Neural progenitor cell (in vitro differentiated cells): ENCODE measurements at regions not wholly inside any gene's neighbourhood (a gene's known extent, or its start where the extent isn't known, plus 50 kb on each side); places are given as distances from the start of the nearest gene placed in this dataset.

Experiments
- DNase-seq: peaks from one replicate; pipeline ENCODE4 v3.0.0-alpha.2; 2016; ENCODE audit warnings: low spot score
- H2AFZ ChIP-seq: fragments of 200-600 bp; sonication (generic); replicated peaks from 2 replicates; pipeline ENCODE4 v1.6.1; 2016; ENCODE audit warnings: antibody characterized with exemption
- H3F3A ChIP-seq: fragments of 200-600 bp; sonication (generic); 2 replicates; pipeline ENCODE4 v1.6.1; 2016; ENCODE audit warnings: antibody characterized with exemption, low read depth
- H3K27ac ChIP-seq: fragments of 200-600 bp; sonication (generic); 2 replicates; pipeline ENCODE4 v1.5.1; 2016; ENCODE audit warnings: mild to moderate bottlenecking
- H3K27me3 ChIP-seq: fragments of 200-600 bp; sonication (generic); 2 replicates; pipeline ENCODE4 v1.6.1; 2016; ENCODE audit warnings: mild to moderate bottlenecking, moderate library complexity
- H3K36me3 ChIP-seq: fragments of 200-600 bp; sonication (generic); 2 replicates; pipeline ENCODE4 v1.5.1; 2016
- H3K4me1 ChIP-seq: fragments of 200-600 bp; sonication (generic); 2 replicates; pipeline ENCODE4 v1.6.1; 2016; ENCODE audit warnings: mixed run types
- H3K4me2 ChIP-seq: fragments of 200-600 bp; sonication (generic); 2 replicates; pipeline ENCODE4 v1.6.1; 2016
- H3K4me3 ChIP-seq: fragments of 200-600 bp; sonication (generic); 2 replicates; pipeline ENCODE4 v1.5.1; 2016
- H3K79me2 ChIP-seq: fragments of 200-600 bp; sonication (generic); 2 replicates; pipeline ENCODE4 v1.6.1; 2016; ENCODE audit warnings: low read depth
- H3K9ac ChIP-seq: fragments of 200-600 bp; sonication (generic); 2 replicates; pipeline ENCODE4 v1.6.1; 2016
- H3K9me3 ChIP-seq: fragments of 200-600 bp; sonication (generic); 2 replicates; pipeline ENCODE4 v1.5.1; 2016; ENCODE audit warnings: low read depth
- H4K20me1 ChIP-seq: fragments of 200-600 bp; sonication (generic); 2 replicates; pipeline ENCODE4 v1.6.1; 2016; ENCODE audit warnings: low read depth
- H3K27ac Mint-ChIP-seq: 3 replicates; pipeline ENCODE4 v1.8.0; 2021; ENCODE audit warnings: mixed read lengths
- H3K27me3 Mint-ChIP-seq: 2 replicates; pipeline ENCODE4 v1.8.0; 2022; ENCODE audit warnings: low read depth, mild to moderate bottlenecking, inconsistent platforms, moderate library complexity, mixed read lengths; ENCODE audit not compliant: insufficient read depth
- H3K36me3 Mint-ChIP-seq: 3 replicates; pipeline ENCODE4 v1.8.0; 2021; ENCODE audit warnings: mixed read lengths
- H3K4me1 Mint-ChIP-seq: 3 replicates; pipeline ENCODE4 v1.8.0; 2021; ENCODE audit warnings: mixed read lengths
- H3K4me3 Mint-ChIP-seq: 3 replicates; pipeline ENCODE4 v1.8.0; 2021; ENCODE audit warnings: mild to moderate bottlenecking, moderate library complexity, mixed read lengths
- H3K9me3 Mint-ChIP-seq: 3 replicates; pipeline ENCODE4 v1.8.0; 2020; ENCODE audit warnings: mixed read lengths
- CTCF ChIP-seq: fragments of 200-600 bp; sonication (generic); IDR thresholded peaks from 2 replicates; pipeline ENCODE4 v1.5.1; 2017; ENCODE audit warnings: antibody characterized with exemption, mild to moderate bottlenecking
- EZH2 ChIP-seq: fragments of 200-600 bp; sonication (generic); IDR thresholded peaks from 2 replicates; pipeline ENCODE4 v1.6.1; 2017; ENCODE audit warnings: antibody characterized with exemption, mild to moderate bottlenecking, moderate library complexity
- EZH2phosphoT487 ChIP-seq: fragments of 200-600 bp; sonication (generic); IDR thresholded peaks from 2 replicates; pipeline ENCODE4 v1.6.1; 2017; ENCODE audit warnings: antibody characterized with exemption

DNA sequence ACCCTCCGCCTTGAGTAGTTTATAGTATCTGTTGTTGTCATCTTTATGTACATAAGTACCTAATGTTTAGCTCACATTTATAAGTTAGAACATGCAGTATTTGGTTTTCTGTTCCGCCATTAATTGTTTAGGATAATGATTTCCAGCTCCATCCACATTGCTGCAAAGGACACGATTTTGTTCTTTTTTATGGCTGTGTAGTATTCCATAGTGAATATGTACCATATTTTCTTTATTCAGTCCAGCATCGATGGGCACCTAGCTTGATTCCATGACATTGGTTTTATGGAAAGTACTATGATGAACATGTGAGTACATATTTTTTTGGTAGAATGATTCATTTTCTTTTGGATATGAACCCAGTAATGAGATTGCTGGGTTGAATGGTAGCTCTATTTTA lies 174.4 kb upstream of the SPRY2 start:
- H3K27me3 Mint-ChIP-seq = peaks cover 1% of the 10 kb centered on the region
- H3K9me3 Mint-ChIP-seq = peaks cover 21% of the 10 kb centered on the region
- H3F3A ChIP-seq = no peaks in the 10 kb centered on the region
- no peak for DNase-seq
- no peak overlapping the region for H3K4me3 ChIP-seq
- H4K20me1 ChIP-seq = no peaks in the 10 kb centered on the region
- H3K4me3 Mint-ChIP-seq = no peak overlapping the region
- no peak overlapping the region for H2AFZ ChIP-seq
- no peak overlapping the region for H3K4me2 ChIP-seq
- H3K4me1 ChIP-seq = no peaks in the 10 kb centered on the region
- no peaks in the 10 kb centered on the region for H3K9me3 ChIP-seq
- no peaks in the 10 kb centered on the region for H3K4me1 Mint-ChIP-seq
- H3K27ac ChIP-seq = no peak overlapping the region
- no peaks in the 10 kb centered on the region for H3K27me3 ChIP-seq
- H3K79me2 ChIP-seq = no peaks in the 10 kb centered on the region
- H3K36me3 Mint-ChIP-seq = no peaks in the 10 kb centered on the region
- no peak overlapping the region for H3K9ac ChIP-seq
- no peak for TF ChIP-seq EZH2
- TF ChIP-seq EZH2phosphoT487 = no peak
- TF ChIP-seq CTCF = no peak
- H3K27ac Mint-ChIP-seq = no peak overlapping the region
- H3K36me3 ChIP-seq = no peaks in the 10 kb centered on the region

DNA sequence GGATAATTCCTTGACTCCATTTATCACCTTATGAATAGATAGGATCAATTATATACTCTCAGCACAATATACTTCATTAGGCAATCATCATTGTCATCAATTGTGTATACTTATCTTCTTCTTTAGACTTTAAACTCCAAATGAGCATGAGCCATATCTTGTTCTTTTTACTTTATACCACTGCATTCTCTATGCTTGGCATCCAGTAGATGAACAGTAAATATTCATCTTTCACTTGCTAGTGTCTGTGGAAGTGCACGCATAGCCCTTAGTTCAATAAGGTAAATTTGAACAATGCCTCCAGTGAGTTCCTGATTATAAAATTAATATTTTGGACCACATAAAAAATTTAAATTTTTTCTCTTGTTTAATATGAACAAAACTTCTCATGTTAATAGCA lies 172.3 kb upstream of the SPRY2 start:
- Mint-ChIP-seq H3K27ac (no peak overlapping the region), H3K27me3 (peaks cover 5% of the 10 kb centered on the region), H3K4me1 (no peaks in the 10 kb centered on the region), H3K4me3 (no peak overlapping the region), H3K36me3 (no peaks in the 10 kb centered on the region), H3K9me3 (peaks cover 11% of the 10 kb centered on the region)
- DNase-seq = no peak
- H4K20me1 ChIP-seq = no peaks in the 10 kb centered on the region
- no peak overlapping the region for H3K9ac ChIP-seq
- no peak overlapping the region for H3K4me2 ChIP-seq
- H3K9me3 ChIP-seq = no peaks in the 10 kb centered on the region
- no peak overlapping the region for H2AFZ ChIP-seq
- no peak for TF ChIP-seq CTCF
- TF ChIP-seq EZH2 = no peak
- no peak for TF ChIP-seq EZH2phosphoT487
- no peak overlapping the region for H3K27ac ChIP-seq
- no peaks in the 10 kb centered on the region for H3K27me3 ChIP-seq
- H3K4me3 ChIP-seq = no peak overlapping the region
- no peaks in the 10 kb centered on the region for H3F3A ChIP-seq
- H3K79me2 ChIP-seq = no peaks in the 10 kb centered on the region
- H3K36me3 ChIP-seq = no peaks in the 10 kb centered on the region
- no peaks in the 10 kb centered on the region for H3K4me1 ChIP-seq

GRCh38 chr13:80510686-80511085 lies 169.8 kb upstream of the SPRY2 start:
- no peaks in the 10 kb centered on the region for H3K9me3 ChIP-seq
- Mint-ChIP-seq H3K9me3 (peaks cover 16% of the 10 kb centered on the region), H3K27me3 (peaks cover 5% of the 10 kb centered on the region), H3K36me3 (no peaks in the 10 kb centered on the region), H3K27ac (no peak overlapping the region), H3K4me3 (no peak overlapping the region), H3K4me1 (no peaks in the 10 kb centered on the region)
- no peak overlapping the region for H3K4me3 ChIP-seq
- H3K79me2 ChIP-seq = no peaks in the 10 kb centered on the region
- H3K4me2 ChIP-seq = no peak overlapping the region
- no peak overlapping the region for H2AFZ ChIP-seq
- no peaks in the 10 kb centered on the region for H3K36me3 ChIP-seq
- no peak overlapping the region for H3K27ac ChIP-seq
- no peaks in the 10 kb centered on the region for H3F3A ChIP-seq
- H4K20me1 ChIP-seq = no peaks in the 10 kb centered on the region
- TF ChIP-seq EZH2 = no peak
- TF ChIP-seq CTCF = no peak
- TF ChIP-seq EZH2phosphoT487 = no peak
- DNase-seq = no peak
- no peak overlapping the region for H3K9ac ChIP-seq
- H3K4me1 ChIP-seq = no peaks in the 10 kb centered on the region
- no peaks in the 10 kb centered on the region for H3K27me3 ChIP-seq

DNA sequence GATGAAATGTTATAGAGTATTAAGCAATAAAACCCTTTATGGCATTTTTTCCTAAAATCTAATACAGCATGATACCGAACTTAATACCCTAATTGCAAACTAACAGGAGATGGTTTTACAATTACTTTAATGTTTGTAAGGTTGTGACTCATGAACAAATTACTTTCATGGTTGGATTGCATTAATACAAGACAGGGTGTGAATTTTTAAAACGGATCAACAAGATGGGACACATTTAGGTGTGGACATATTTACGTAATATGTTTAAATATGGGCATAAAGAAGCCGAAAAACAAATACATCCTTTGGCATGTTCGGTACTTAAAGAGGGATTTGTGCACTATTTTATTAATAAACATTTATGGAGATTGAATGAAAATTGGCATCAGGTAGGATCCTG lies 168.3 kb upstream of the SPRY2 start:
- Mint-ChIP-seq H3K9me3 (peaks cover 22% of the 10 kb centered on the region), H3K4me3 (no peak overlapping the region), H3K36me3 (no peaks in the 10 kb centered on the region), H3K27ac (no peak overlapping the region), H3K4me1 (no peaks in the 10 kb centered on the region), H3K27me3 (peaks cover 5% of the 10 kb centered on the region)
- Histone ChIP-seq H3K79me2 (no peaks in the 10 kb centered on the region), H3K27ac (no peak overlapping the region), H3F3A (no peaks in the 10 kb centered on the region), H4K20me1 (no peaks in the 10 kb centered on the region), H3K9me3 (no peaks in the 10 kb centered on the region), H3K9ac (no peak overlapping the region), H2AFZ (no peak overlapping the region), H3K4me2 (no peak overlapping the region), H3K4me3 (no peak overlapping the region), H3K4me1 (no peaks in the 10 kb centered on the region), H3K36me3 (no peaks in the 10 kb centered on the region), H3K27me3 (no peaks in the 10 kb centered on the region)
- no peak for DNase-seq
- TF ChIP-seq EZH2 = no peak
- no peak for TF ChIP-seq EZH2phosphoT487
- TF ChIP-seq CTCF = no peak
